Kidney (tissue), 13 donors: ENCODE measurements at regions not wholly inside any gene's neighbourhood (a gene's known extent, or its start where the extent isn't known, plus 50 kb on each side); places are given as distances from the start of the nearest gene placed in this dataset.

Source experiments
- DNase-seq, 5 donors: peaks; one replicate each; pipeline ENCODE4 v3.0.0-alpha.2; 2013 to 2020
- FAIRE-seq: peaks from 2 replicates; lab custom pipeline; 2012; peaks lifted over from hg19 to GRCh38; lab: Jason Lieb, UNC
- H3K27ac ChIP-seq, 2 donors: one replicate each; pipeline ENCODE4 v1.7.0; 2013; ENCODE audit warnings: low read depth in 2 of 2, low read length in 2 of 2, inconsistent platforms in 1 of 2
- H3K27me3 ChIP-seq: one replicate; pipeline ENCODE4 v1.7.1; 2013; ENCODE audit warnings: low read length, inconsistent platforms; ENCODE audit not compliant: control insufficient read depth, insufficient read depth
- H3K36me3 ChIP-seq, 3 donors: one replicate each; pipeline versions ENCODE4 v1.7.0 to v1.7.1; 2013; ENCODE audit warnings: low read length in 3 of 3, control low read depth in 1 of 3, inconsistent platforms in 1 of 3; ENCODE audit not compliant: insufficient read depth in 3 of 3, control insufficient read depth in 2 of 3
- H3K4me1 ChIP-seq, 3 donors: one replicate each; pipeline versions ENCODE4 v1.7.0 to v1.7.1; 2013; ENCODE audit warnings: low read length in 3 of 3, inconsistent platforms in 1 of 3, low read depth in 1 of 3; ENCODE audit not compliant: control insufficient read depth in 2 of 3, insufficient read depth in 2 of 3
- H3K4me3 ChIP-seq, 3 donors: one replicate each; pipeline versions ENCODE4 v1.7.0 to v1.8.1; 2013; ENCODE audit warnings: low read length in 3 of 3, control low read depth in 1 of 3, inconsistent platforms in 1 of 3
- H3K9ac ChIP-seq, 3 donors: one replicate each; pipeline versions ENCODE4 v1.7.0 to v1.7.1; 2013; ENCODE audit warnings: low read length in 3 of 3, control low read depth in 1 of 3, inconsistent platforms in 1 of 3
- H3K9me3 ChIP-seq, 3 donors: one replicate each; pipeline versions ENCODE4 v1.7.0 to v1.7.1; 2013; ENCODE audit warnings: low read length in 3 of 3, control low read depth in 1 of 3, inconsistent platforms in 1 of 3; ENCODE audit not compliant: control insufficient read depth in 2 of 3, insufficient read depth in 1 of 3
- CTCF ChIP-seq: IDR thresholded peaks from 3 replicates; pipeline ENCODE4 v1.5.1; 2012; ENCODE audit warnings: mild to moderate bottlenecking, moderate library complexity, borderline replicate concordance; ENCODE audit not compliant: insufficient read depth; ENCODE audit errors: extremely low read depth
- intact Hi-C: fragments of 100-400 bp; cut with DNase I; formaldehyde crosslinking; loops from one replicate; pipeline ENCODE4 v1.11.1; 2022
- donor health status: control.
- donor health status: control.
- donor health status: control.
- donor health status: control.
- donor health status: control.
- donor health status: DM: yes; HTN: yes; CAD: no.
- donor health status: Normal renal cell carcinoma (clear cell type).

GRCh38 chr6:113466526-113466925, 390.6 kb upstream of the MARCKS start:
- Histone ChIP-seq H3K9me3 (no peaks in the 10 kb centered on the region), H3K36me3 (no peaks in the 10 kb centered on the region), H3K4me3 (no peak overlapping the region), H3K27me3 (no peaks in the 10 kb centered on the region), H3K27ac (no peak overlapping the region), H3K9ac (no peak overlapping the region), H3K4me1 (no peaks in the 10 kb centered on the region)
- no peak for TF ChIP-seq CTCF
- FAIRE-seq (no peak), DNase-seq (no peak)
- intact Hi-C loops: no loop called here

GRCh38 chr6:113475392-113475791, 381.8 kb upstream of the MARCKS start:
- DNase-seq (no peak), FAIRE-seq (no peak)
- intact Hi-C loops: no loop called here
- H3K36me3 ChIP-seq: no peaks in the 10 kb centered on the region
- no peak overlapping the region for H3K9ac ChIP-seq
- no peak overlapping the region for H3K27ac ChIP-seq
- no peaks in the 10 kb centered on the region for H3K4me1 ChIP-seq
- no peaks in the 10 kb centered on the region for H3K27me3 ChIP-seq
- no peak overlapping the region for H3K4me3 ChIP-seq
- no peak for TF ChIP-seq CTCF
- peaks cover 0 to 2% (median 0%) of the 10 kb centered on the region in 3 donors for H3K9me3 ChIP-seq

- intact Hi-C loops: no loop called here
- Histone ChIP-seq H3K4me3 (no peak overlapping the region), H3K36me3 (no peaks in the 10 kb centered on the region), H3K27ac (no peak overlapping the region), H3K9ac (no peak overlapping the region), H3K27me3 (no peaks in the 10 kb centered on the region), H3K4me1 (no peaks in the 10 kb centered on the region), H3K9me3 (peaks cover 0 to 2% (median 0%) of the 10 kb centered on the region in 3 donors)
- FAIRE-seq (no peak), DNase-seq (no peak)
- no peak for TF ChIP-seq CTCF
Observed at GRCh38 chr6:113476937-113477839, 380.0 kb upstream of the MARCKS start.
